ENCODE measurements at regions not wholly inside any gene's neighbourhood (a gene's known extent, or its start where the extent isn't known, plus 50 kb on each side); places are given as distances from the start of the nearest gene placed in this dataset.
"Not testable (repeated sequence)": the region's sequence is repeated elsewhere in the genome, so short reads cannot be mapped to it uniquely, and the experiment has no call there.

DNA sequence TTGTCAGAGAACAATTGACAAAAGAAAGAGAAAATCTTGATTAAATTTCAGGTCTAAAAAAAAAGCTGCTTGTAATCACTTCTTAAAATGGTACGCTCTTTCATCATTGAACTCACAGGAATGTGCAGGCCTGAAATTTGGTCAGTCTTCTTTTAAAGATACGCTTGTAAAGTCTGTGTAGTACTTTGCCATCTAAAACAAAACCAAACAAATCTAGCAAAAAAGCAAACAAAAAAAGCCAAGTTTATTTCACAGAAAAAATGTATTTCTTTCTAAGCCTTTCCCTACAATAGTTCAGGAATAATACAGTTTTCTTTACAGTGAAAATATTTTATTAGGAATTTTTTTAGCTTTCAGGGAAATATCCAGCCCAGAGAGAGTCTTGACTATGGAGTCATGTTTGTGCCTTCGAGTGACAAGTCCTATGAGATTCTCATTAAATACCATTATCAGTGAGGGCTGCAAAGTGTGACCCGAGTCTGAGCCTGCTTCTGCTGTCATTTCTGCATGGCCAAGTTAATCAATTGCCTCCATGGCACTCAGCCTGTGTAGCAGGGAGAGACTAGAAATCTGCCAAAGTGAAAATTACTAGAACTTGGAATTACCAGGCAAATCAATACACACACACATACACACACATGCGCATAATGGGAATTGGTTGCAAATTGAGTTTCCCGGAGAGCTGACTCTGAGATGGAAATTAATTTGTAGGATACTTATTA lies 172.6 kb downstream of the OTUD1 start:
- Mint-ChIP-seq H3K36me3 (ENCODE audit: low read depth) (no peaks in the 10 kb centered on the region), H3K9me3 (no peaks in the 10 kb centered on the region), H3K27me3 (ENCODE audit: insufficient read depth) (peaks cover 3% of the 10 kb centered on the region), H3K4me1 (ENCODE audit: low read depth) (no peaks in the 10 kb centered on the region), H3K27ac (no peak overlapping the region), H3K4me3 (no peak overlapping the region)
- DNase-seq (ENCODE audit: low spot score) = no peak
- intact Hi-C loops (cut with micrococcal nuclease) = no loop called here

DNA sequence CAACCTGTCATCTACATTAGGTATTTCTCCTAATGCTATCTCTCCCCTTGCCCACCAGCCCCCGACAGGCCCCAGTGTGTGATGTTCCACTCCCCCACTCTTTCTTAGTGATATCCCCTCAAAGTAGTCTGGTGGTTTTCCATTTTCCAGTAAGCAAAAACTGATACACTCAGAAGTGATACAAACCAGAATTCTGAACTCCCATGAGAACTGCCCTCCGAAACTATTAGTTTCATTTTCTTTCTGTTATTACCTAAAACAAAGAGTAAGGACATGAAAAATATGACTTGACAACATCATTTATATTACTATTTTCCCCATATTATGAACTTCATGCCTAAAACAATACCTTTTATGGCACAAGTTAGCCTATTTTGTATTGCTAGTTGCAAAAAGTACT lies 175.0 kb downstream of the OTUD1 start:
- H3K27ac Mint-ChIP-seq = no peak overlapping the region
- no peak overlapping the region for H3K4me3 Mint-ChIP-seq
- intact Hi-C loops (cut with micrococcal nuclease) = no loop called here
- no peaks in the 10 kb centered on the region for H3K9me3 Mint-ChIP-seq
- no peak for DNase-seq (ENCODE audit: low spot score)
- H3K27me3 Mint-ChIP-seq (ENCODE audit: insufficient read depth) = no peaks in the 10 kb centered on the region
- no peaks in the 10 kb centered on the region for H3K36me3 Mint-ChIP-seq (ENCODE audit: low read depth)
- H3K4me1 Mint-ChIP-seq (ENCODE audit: low read depth) = no peaks in the 10 kb centered on the region

DNA sequence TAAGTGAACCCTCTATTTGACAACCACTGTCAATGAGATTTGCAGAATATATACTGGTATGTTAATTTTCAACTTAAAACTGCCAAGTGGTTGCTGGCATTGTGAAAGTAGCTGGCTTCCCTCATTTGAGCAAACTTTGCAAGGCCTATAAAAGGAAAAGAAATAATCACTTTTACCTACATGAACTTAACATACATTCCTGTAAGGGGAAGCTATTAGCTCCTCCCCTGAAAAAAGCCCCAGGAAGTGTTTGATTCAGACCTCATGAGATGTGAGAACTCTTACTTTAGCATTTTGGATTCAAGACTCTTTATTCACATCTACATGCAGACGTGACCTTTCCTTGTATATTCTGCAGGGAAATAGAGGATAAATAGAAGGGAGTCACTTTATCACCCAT lies 175.6 kb downstream of the OTUD1 start:
- no peak for DNase-seq (ENCODE audit: low spot score)
- intact Hi-C loops (cut with micrococcal nuclease) = no loop called here
- Mint-ChIP-seq H3K27me3 (ENCODE audit: insufficient read depth) (no peaks in the 10 kb centered on the region), H3K4me1 (ENCODE audit: low read depth) (no peaks in the 10 kb centered on the region), H3K4me3 (no peak overlapping the region), H3K36me3 (ENCODE audit: low read depth) (no peaks in the 10 kb centered on the region), H3K9me3 (no peaks in the 10 kb centered on the region), H3K27ac (no peak overlapping the region)

DNA sequence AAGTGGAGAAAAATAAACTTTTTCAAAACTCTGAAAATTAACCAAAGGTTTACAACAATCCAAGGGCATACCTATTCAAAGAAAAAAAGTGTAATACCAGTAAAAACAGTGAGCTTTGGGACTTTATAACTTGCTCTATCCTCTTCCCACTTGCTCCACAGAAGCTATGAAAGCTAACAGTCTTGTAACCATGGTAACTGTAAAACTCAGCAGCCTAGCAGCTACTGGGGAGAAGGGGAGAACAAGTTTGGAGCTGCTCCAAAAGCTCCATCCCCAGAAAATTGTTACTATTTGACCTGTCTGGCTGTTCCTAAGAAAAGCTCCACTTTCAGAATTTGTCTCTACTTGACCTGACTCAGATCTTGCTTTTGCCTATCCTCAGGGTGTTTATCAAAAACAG lies 191.5 kb downstream of the OTUD1 start:
- Mint-ChIP-seq H3K9me3 (no peaks in the 10 kb centered on the region), H3K27ac (no peak overlapping the region), H3K27me3 (ENCODE audit: insufficient read depth) (peaks cover 2% of the 10 kb centered on the region), H3K4me3 (no peak overlapping the region), H3K36me3 (ENCODE audit: low read depth) (no peaks in the 10 kb centered on the region), H3K4me1 (ENCODE audit: low read depth) (no peaks in the 10 kb centered on the region)
- intact Hi-C loops (cut with micrococcal nuclease) = no loop called here
- DNase-seq (ENCODE audit: low spot score) = no peak

GRCh38 chr10:23630885-23631284 lies 192.0 kb downstream of the OTUD1 start:
- intact Hi-C loops (cut with micrococcal nuclease) = no loop called here
- no peak overlapping the region for H3K4me3 Mint-ChIP-seq
- H3K9me3 Mint-ChIP-seq = no peaks in the 10 kb centered on the region
- peaks cover 2% of the 10 kb centered on the region for H3K27me3 Mint-ChIP-seq (ENCODE audit: insufficient read depth)
- no peaks in the 10 kb centered on the region for H3K4me1 Mint-ChIP-seq (ENCODE audit: low read depth)
- no peak overlapping the region for H3K27ac Mint-ChIP-seq
- DNase-seq (ENCODE audit: low spot score) = no peak
- no peaks in the 10 kb centered on the region for H3K36me3 Mint-ChIP-seq (ENCODE audit: low read depth)

- Mint-ChIP-seq H3K9me3 (no peaks in the 10 kb centered on the region), H3K4me1 (ENCODE audit: low read depth) (no peaks in the 10 kb centered on the region), H3K36me3 (ENCODE audit: low read depth) (no peaks in the 10 kb centered on the region), H3K27ac (no peak overlapping the region), H3K4me3 (no peak overlapping the region), H3K27me3 (ENCODE audit: insufficient read depth) (peaks cover 7% of the 10 kb centered on the region)
- no peak for DNase-seq (ENCODE audit: low spot score)
- intact Hi-C loops (cut with micrococcal nuclease) = no loop called here
Observed at GRCh38 chr10:23643111-23643780, 204.4 kb downstream of the OTUD1 start.

GRCh38 chr10:23648618-23649017 lies 209.7 kb downstream of the OTUD1 start:
- intact Hi-C loops (cut with micrococcal nuclease) = no loop called here
- H3K4me3 Mint-ChIP-seq = no peak overlapping the region

GRCh38 chr10:23656735-23657134 lies 217.9 kb downstream of the OTUD1 start:
- no peak overlapping the region for H3K4me3 Mint-ChIP-seq
- intact Hi-C loops (cut with micrococcal nuclease) = loop anchor here (1.0 kb wide), 1 partner anchor 341 kb away; no protein-coding TSS in a partner anchor
- no peak for DNase-seq (ENCODE audit: low spot score)
- no peaks in the 10 kb centered on the region for H3K4me1 Mint-ChIP-seq (ENCODE audit: low read depth)
- H3K27me3 Mint-ChIP-seq (ENCODE audit: insufficient read depth) = no peaks in the 10 kb centered on the region
- H3K27ac Mint-ChIP-seq = no peak overlapping the region
- H3K36me3 Mint-ChIP-seq (ENCODE audit: low read depth) = no peaks in the 10 kb centered on the region
- no peaks in the 10 kb centered on the region for H3K9me3 Mint-ChIP-seq

More at GRCh38 chr10:23648618-23649017, 209.7 kb downstream of the OTUD1 start:
- no peak for DNase-seq (ENCODE audit: low spot score)
- no peak overlapping the region for H3K27ac Mint-ChIP-seq
- H3K9me3 Mint-ChIP-seq = no peaks in the 10 kb centered on the region
- peaks cover 1% of the 10 kb centered on the region for H3K27me3 Mint-ChIP-seq (ENCODE audit: insufficient read depth)
- no peaks in the 10 kb centered on the region for H3K4me1 Mint-ChIP-seq (ENCODE audit: low read depth)
- no peaks in the 10 kb centered on the region for H3K36me3 Mint-ChIP-seq (ENCODE audit: low read depth)

- no peaks in the 10 kb centered on the region for H3K36me3 Mint-ChIP-seq (ENCODE audit: low read depth)
- no peak for DNase-seq (ENCODE audit: low spot score)
- H3K9me3 Mint-ChIP-seq = no peaks in the 10 kb centered on the region
- H3K27me3 Mint-ChIP-seq (ENCODE audit: insufficient read depth) = no peaks in the 10 kb centered on the region
- H3K27ac Mint-ChIP-seq = no peak overlapping the region
- no peaks in the 10 kb centered on the region for H3K4me1 Mint-ChIP-seq (ENCODE audit: low read depth)
- no peak overlapping the region for H3K4me3 Mint-ChIP-seq
- intact Hi-C loops (cut with micrococcal nuclease) = no loop called here
Observed at GRCh38 chr10:23657677-23658076, 218.8 kb downstream of the OTUD1 start.

DNA sequence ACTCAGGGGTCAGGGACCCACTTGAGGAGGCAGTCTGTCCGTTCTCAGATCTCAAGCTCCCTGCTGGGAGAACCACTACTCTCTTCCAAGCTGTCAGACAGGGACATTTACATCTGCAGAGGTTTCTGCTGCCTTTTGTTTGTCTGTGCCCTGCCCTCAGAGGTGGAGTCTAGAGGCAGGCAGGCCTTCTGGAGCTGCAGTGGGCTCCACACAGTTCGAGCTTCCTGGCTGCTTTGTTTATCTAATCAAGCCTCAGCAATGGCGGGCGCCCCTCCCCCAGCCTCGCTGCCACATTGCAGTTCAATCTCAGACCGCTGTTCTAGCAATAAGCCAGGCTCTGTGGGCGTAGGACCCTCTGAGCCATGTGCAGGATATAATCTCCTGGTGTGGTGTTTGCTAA lies 233.0 kb downstream of the OTUD1 start:
- H3K27me3 Mint-ChIP-seq (ENCODE audit: insufficient read depth); H3K9me3 Mint-ChIP-seq; H3K36me3 Mint-ChIP-seq (ENCODE audit: low read depth); H3K4me3 Mint-ChIP-seq; H3K4me1 Mint-ChIP-seq (ENCODE audit: low read depth); intact Hi-C loops (cut with micrococcal nuclease); DNase-seq (ENCODE audit: low spot score); H3K27ac Mint-ChIP-seq: not testable (repeated sequence)

DNA sequence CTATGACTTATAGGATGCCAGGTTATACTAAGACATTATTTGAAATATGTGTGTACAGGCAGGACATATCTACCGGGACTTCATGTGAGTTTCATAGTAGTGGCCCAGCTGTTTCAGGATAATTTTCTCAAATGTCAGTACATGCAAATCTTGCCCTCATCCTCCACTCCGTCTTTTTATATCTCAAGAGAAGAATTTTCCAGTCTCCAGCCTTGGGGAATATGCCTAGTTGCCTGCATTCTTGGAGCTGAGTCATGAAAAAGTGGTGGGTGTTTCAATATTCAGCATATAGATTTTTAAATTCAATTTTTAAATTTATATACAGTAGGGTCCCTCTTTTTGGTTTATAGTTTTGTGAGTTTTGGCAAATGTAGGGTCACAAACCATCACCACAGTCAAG lies 236.7 kb downstream of the OTUD1 start:
- intact Hi-C loops (cut with micrococcal nuclease) = no loop called here
- no peaks in the 10 kb centered on the region for H3K9me3 Mint-ChIP-seq
- H3K27ac Mint-ChIP-seq = no peak overlapping the region
- no peaks in the 10 kb centered on the region for H3K27me3 Mint-ChIP-seq (ENCODE audit: insufficient read depth)
- H3K4me1 Mint-ChIP-seq (ENCODE audit: low read depth) = no peaks in the 10 kb centered on the region
- H3K36me3 Mint-ChIP-seq (ENCODE audit: low read depth) = no peaks in the 10 kb centered on the region
- no peak for DNase-seq (ENCODE audit: low spot score)
- H3K4me3 Mint-ChIP-seq = no peak overlapping the region

DNA sequence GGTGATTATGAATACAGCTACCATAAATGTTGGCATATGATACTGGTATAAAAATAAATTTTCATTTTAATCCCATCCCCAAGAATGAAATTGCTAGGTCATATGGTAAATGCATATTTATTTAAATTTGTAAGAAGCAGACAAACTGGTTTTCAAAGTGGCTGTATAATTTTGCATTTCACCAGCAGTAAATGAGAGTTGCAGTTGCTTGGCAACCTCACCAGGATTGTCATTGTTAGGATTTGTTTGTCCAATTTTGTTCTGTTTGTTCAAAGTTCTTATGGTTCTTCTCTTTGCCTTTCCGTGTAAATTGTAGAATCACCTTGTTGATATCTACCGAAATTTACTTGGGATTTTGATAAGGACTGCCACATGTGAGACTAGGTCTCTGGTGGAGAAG lies 237.4 kb downstream of the OTUD1 start:
- Mint-ChIP-seq H3K27me3 (ENCODE audit: insufficient read depth) (no peaks in the 10 kb centered on the region), H3K36me3 (ENCODE audit: low read depth) (no peaks in the 10 kb centered on the region)
- intact Hi-C loops (cut with micrococcal nuclease) = no loop called here

GRCh38 chr10:23686722-23687121 lies 247.8 kb downstream of the OTUD1 start:
- Mint-ChIP-seq H3K4me1 (ENCODE audit: low read depth) (no peaks in the 10 kb centered on the region), H3K9me3 (no peaks in the 10 kb centered on the region), H3K27me3 (ENCODE audit: insufficient read depth) (peaks cover 14% of the 10 kb centered on the region), H3K27ac (no peak overlapping the region), H3K4me3 (no peak overlapping the region), H3K36me3 (ENCODE audit: low read depth) (no peaks in the 10 kb centered on the region)
- intact Hi-C loops (cut with micrococcal nuclease) = no loop called here
- DNase-seq (ENCODE audit: low spot score) = no peak

More for the DNA sequence above, 237.4 kb downstream of the OTUD1 start:
- Mint-ChIP-seq H3K4me1 (ENCODE audit: low read depth) (no peaks in the 10 kb centered on the region), H3K4me3 (no peak overlapping the region), H3K9me3 (no peaks in the 10 kb centered on the region), H3K27ac (no peak overlapping the region)
- DNase-seq (ENCODE audit: low spot score) = no peak
